Calu3 (cell line): ENCODE measurements at regions not wholly inside any gene's neighbourhood (a gene's known extent, or its start where the extent isn't known, plus 50 kb on each side); places are given as distances from the start of the nearest gene placed in this dataset.

Experiments
- BruUV-seq: library from RNA; stranded (reverse); fragments of 400-500 nt; replicated peaks from 2 replicates; lab custom pipeline; 2021; lab: Mats Ljungman, UMichigan
- CTCF ChIA-PET: fragments of 300-600 bp; sonication (Branson Sonifier 250); formaldehyde crosslinking; loops from one replicate; lab custom pipeline; 2022; ENCODE audit warnings: antibody characterized with exemption; lab: Charles Lee
- DNase-seq: peaks from one replicate; pipeline ENCODE4 v3.0.0; 2022
- H3K27ac Mint-ChIP-seq: one replicate; pipeline ENCODE4 v1.8.0; 2022; ENCODE audit warnings: mixed read lengths; ENCODE audit not compliant: unreplicated experiment
- H3K27me3 Mint-ChIP-seq: one replicate; pipeline ENCODE4 v1.8.0; 2022; ENCODE audit warnings: mixed read lengths; ENCODE audit not compliant: unreplicated experiment
- H3K36me3 Mint-ChIP-seq: one replicate; pipeline ENCODE4 v1.8.0; 2022; ENCODE audit warnings: mild to moderate bottlenecking, moderate library complexity, mixed read lengths; ENCODE audit not compliant: insufficient read depth, unreplicated experiment
- H3K4me1 Mint-ChIP-seq: one replicate; pipeline ENCODE4 v1.8.0; 2022; ENCODE audit warnings: mild to moderate bottlenecking, low read depth, mixed read lengths; ENCODE audit not compliant: unreplicated experiment
- H3K4me3 Mint-ChIP-seq: one replicate; pipeline ENCODE4 v1.8.0; 2022; ENCODE audit warnings: mild to moderate bottlenecking, low read depth, moderate library complexity, mixed read lengths; ENCODE audit not compliant: unreplicated experiment
- H3K9me3 Mint-ChIP-seq: one replicate; pipeline ENCODE4 v1.8.0; 2022; ENCODE audit warnings: low read depth, mixed read lengths; ENCODE audit not compliant: unreplicated experiment
- CTCF ChIP-seq: fragments of 200-600 bp; IDR thresholded peaks from one replicate; pipeline ENCODE4 v1.8.0; 2022; ENCODE audit warnings: antibody characterized with exemption; ENCODE audit not compliant: unreplicated experiment
- intact Hi-C: fragments of 100-400 bp; cut with micrococcal nuclease; formaldehyde crosslinking; loops from one replicate; pipeline ENCODE4 v1.10.0; 2022; ENCODE audit not compliant: unreplicated experiment

GRCh38 chr21:38205940-38206339, 50.9 kb upstream of the KCNJ15 start:
- H3K36me3 Mint-ChIP-seq, result no peaks in the 10 kb centered on the region

DNA sequence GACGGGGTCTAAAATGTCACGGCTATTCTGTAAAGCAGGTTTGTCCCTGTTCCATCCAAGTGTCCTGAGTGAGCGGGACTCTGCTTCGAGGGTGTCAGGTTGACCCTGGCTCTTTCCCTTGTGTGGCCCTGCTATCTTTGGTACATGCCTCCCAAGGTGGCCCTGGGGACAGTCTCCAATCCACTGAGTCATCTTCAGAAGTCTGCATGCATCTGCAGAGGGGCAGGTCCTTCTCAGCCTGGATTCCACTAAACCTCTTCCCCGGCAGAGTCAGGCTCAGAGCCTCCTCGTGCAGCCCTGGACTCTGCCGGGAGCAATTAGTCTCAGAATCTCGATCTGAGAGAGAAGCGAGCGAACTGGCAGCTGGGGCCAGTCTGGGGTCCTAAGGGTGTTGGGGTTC, 50.1 kb upstream of the KCNJ15 start:
- CTCF ChIA-PET, result no interaction called here
- intact Hi-C loops, result no loop called here
- Mint-ChIP-seq H3K36me3 (no peaks in the 10 kb centered on the region), H3K4me1 (no peaks in the 10 kb centered on the region), H3K27ac (no peak overlapping the region), H3K4me3 (no peak overlapping the region), H3K9me3 (peaks cover 6% of the 10 kb centered on the region), H3K27me3 (peaks cover 59% of the 10 kb centered on the region)
- no peak for TF ChIP-seq CTCF
- no TSS peak for BruUV-seq
- DNase-seq, result no peak

More at GRCh38 chr21:38205940-38206339, 50.9 kb upstream of the KCNJ15 start:
- intact Hi-C loops, result no loop called here
- H3K4me1 Mint-ChIP-seq, result no peaks in the 10 kb centered on the region
- TF ChIP-seq CTCF, result no peak
- H3K4me3 Mint-ChIP-seq, result no peak overlapping the region
- CTCF ChIA-PET, result no interaction called here
- no TSS peak for BruUV-seq
- no peak overlapping the region for H3K27ac Mint-ChIP-seq
- DNase-seq, result no peak
- peaks cover 6% of the 10 kb centered on the region for H3K9me3 Mint-ChIP-seq
- H3K27me3 Mint-ChIP-seq, result peaks cover 52% of the 10 kb centered on the region
